ENCODE measurements at regions not wholly inside any gene's neighbourhood (a gene's known extent, or its start where the extent isn't known, plus 50 kb on each side); places are given as distances from the start of the nearest gene placed in this dataset.

GRCh38 chr5:39586185-39586584 is 161.4 kb upstream of the DAB2 start:
- no peak for TF ChIP-seq SP1 (IDR thresholded peaks at IDR 0.05)
- no peak for TF ChIP-seq FOXK2 (IDR thresholded peaks at IDR 0.05)
- TF ChIP-seq L3MBTL2 (conservative IDR thresholded peaks at IDR 0.05): no peak
- TF ChIP-seq LEF1 (IDR thresholded peaks at IDR 0.05; ENCODE audit: borderline replicate concordance): no peak
- TF ChIP-seq NFRKB (IDR thresholded peaks at IDR 0.05): no peak
